Fibroblast of the aortic adventitia (primary cell): ENCODE measurements at regions not wholly inside any gene's neighbourhood (a gene's known extent, or its start where the extent isn't known, plus 50 kb on each side); places are given as distances from the start of the nearest gene placed in this dataset.

Experiments used
- DNase-seq: peaks from one replicate; pipeline ENCODE4 v3.0.0-alpha.2; 2010; ENCODE audit warnings: low read depth
- H3K4me3 ChIP-seq: 2 replicates; pipeline ENCODE4 v1.5.1; 2011; ENCODE audit warnings: low read depth, mild to moderate bottlenecking, control low read depth, low read length, moderate library complexity
- CTCF ChIP-seq: IDR thresholded peaks from 2 replicates; pipeline ENCODE4 v1.5.1; 2011; ENCODE audit warnings: mild to moderate bottlenecking, low read length, control low read depth, inconsistent platforms; ENCODE audit not compliant: insufficient read depth

GRCh38 chr11:134678744-134679143, 266.7 kb upstream of the B3GAT1 start:
- no peak for TF ChIP-seq CTCF

GRCh38 chr11:134677891-134678551, 266.0 kb upstream of the B3GAT1 start:
- TF ChIP-seq CTCF, result no peak
- no peak for DNase-seq
- H3K4me3 ChIP-seq, result no peak overlapping the region

More at GRCh38 chr11:134678744-134679143, 266.7 kb upstream of the B3GAT1 start:
- H3K4me3 ChIP-seq, result no peak overlapping the region
- DNase-seq, result no peak

DNA sequence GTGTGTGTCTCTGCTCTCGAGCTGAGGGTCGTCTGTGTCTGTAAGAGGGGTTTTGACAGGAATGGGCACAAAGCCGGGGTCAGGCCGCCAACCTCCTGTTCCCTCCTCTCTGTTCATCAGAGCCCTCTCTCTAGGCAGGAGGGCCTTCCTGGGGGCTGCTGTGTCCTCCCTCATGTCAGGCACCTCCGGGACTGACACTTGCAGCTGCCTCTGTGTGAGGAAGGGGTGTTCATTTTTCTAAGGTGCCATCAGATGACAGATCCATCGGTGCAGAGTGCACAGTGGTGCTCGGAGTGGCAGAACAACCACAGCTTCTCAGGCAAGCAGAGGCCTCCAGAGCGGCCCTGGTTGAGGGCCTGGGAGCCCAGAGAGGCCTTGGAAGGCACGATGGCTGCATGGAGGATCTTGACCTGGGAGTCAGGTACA, 265.4 kb upstream of the B3GAT1 start:
- no peak for TF ChIP-seq CTCF
- H3K4me3 ChIP-seq, result no peak overlapping the region
- no peak for DNase-seq

DNA sequence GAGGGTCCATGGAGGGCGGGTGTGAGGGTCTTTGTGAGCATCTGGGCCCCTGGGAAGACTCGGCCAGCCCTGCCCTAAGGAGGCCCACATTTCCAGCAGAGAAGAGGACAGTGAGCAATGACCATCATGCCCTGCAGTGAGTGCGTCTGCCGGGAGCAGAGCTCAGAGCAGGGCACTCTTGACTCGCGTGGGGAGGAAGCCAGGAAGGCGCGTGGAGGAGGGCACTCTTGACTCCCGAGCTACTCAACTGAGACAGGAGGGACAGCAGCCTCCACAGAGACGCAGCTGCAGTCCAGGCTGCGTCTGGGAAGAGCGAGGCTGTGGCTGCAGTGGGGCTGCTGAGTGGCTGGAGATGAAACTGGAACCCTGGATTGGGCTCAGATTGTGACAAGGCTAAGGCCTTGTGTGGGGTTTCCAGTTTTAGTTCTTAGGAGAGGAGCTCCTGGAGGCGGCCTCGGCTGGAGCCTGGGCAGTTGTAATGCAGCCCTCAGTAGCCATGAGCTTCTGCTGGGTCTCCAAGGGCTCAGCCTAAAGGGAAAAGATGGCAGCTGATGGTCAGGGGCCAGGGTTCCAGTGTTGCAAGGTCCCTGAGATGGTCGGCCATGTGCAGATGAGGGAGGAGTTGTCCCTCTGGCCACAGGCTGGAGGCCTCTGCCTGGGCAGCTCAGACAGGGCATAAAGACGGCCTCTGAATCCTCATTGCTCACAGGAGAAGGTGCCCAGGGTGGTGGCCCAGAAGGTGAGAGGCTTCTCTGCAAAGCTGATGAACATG, 264.7 kb upstream of the B3GAT1 start:
- no peak for DNase-seq
- TF ChIP-seq CTCF, result no peak

GRCh38 chr11:134675983-134676382, 263.9 kb upstream of the B3GAT1 start:
- DNase-seq, result no peak
- H3K4me3 ChIP-seq, result no peak overlapping the region
- no peak for TF ChIP-seq CTCF

More for the DNA sequence above, 264.7 kb upstream of the B3GAT1 start:
- H3K4me3 ChIP-seq, result no peak overlapping the region

- no peak for DNase-seq
- no peak for TF ChIP-seq CTCF
- no peak overlapping the region for H3K4me3 ChIP-seq
These were observed 262.9 kb upstream of the B3GAT1 start for GRCh38 chr11:134674974-134675373.
